Fibroblast of lung (primary cell): ENCODE measurements at regions not wholly inside any gene's neighbourhood (a gene's known extent, or its start where the extent isn't known, plus 50 kb on each side); places are given as distances from the start of the nearest gene placed in this dataset.
"Not testable (repeated sequence)": the region's sequence is repeated elsewhere in the genome, so short reads cannot be mapped to it uniquely, and the experiment has no call there.

Experiments
- DNase-seq, 2 donors: peaks; one replicate each; pipeline versions ENCODE4 v3.0.0 to v3.0.0-alpha.2; 2010; ENCODE audit warnings: low read depth in 2 of 2
- H2AFZ ChIP-seq: 2 replicates; pipeline ENCODE4 v1.5.1; 2012; ENCODE audit warnings: low read length, control low read depth, inconsistent platforms
- H3K27ac ChIP-seq: 2 replicates; pipeline ENCODE4 v1.5.1; 2011; ENCODE audit warnings: low read length, control low read depth; ENCODE audit not compliant: insufficient read depth
- H3K27me3 ChIP-seq: 2 replicates; pipeline ENCODE4 v1.5.1; 2011; ENCODE audit warnings: mild to moderate bottlenecking, low read length; ENCODE audit not compliant: control insufficient read depth, insufficient read depth
- H3K36me3 ChIP-seq: 2 replicates; pipeline ENCODE4 v1.5.1; 2011; ENCODE audit warnings: low read length; ENCODE audit not compliant: control insufficient read depth, insufficient read depth
- H3K4me1 ChIP-seq: 2 replicates; pipeline ENCODE4 v1.5.1; 2011; ENCODE audit warnings: low read length; ENCODE audit not compliant: control insufficient read depth, insufficient read depth; ENCODE audit errors: extremely low read depth
- H3K4me2 ChIP-seq: 2 replicates; pipeline ENCODE4 v1.5.1; 2011; ENCODE audit warnings: low read length, control low read depth; ENCODE audit not compliant: insufficient read depth; ENCODE audit errors: extremely low read depth
- H3K4me3 ChIP-seq, 4 experiments: fragments of 200-600 bp in 1 of 4; sonication (generic) in 1 of 4; replicated peaks in 1 of 4; 2 replicates each; pipeline ENCODE4 v1.5.1; 2011 to 2016; ENCODE audit warnings: low read length in 4 of 4, low read depth in 3 of 4, mild to moderate bottlenecking in 3 of 4, control low read depth in 2 of 4, inconsistent platforms in 1 of 4, mixed read lengths in 1 of 4; ENCODE audit not compliant: insufficient read depth in 1 of 4; ENCODE audit errors: control extremely low read depth in 1 of 4
- H3K79me2 ChIP-seq: 2 replicates; pipeline ENCODE4 v1.5.1; 2012; ENCODE audit warnings: mild to moderate bottlenecking, low read length, inconsistent platforms; ENCODE audit not compliant: control insufficient read depth, insufficient read depth
- H3K9ac ChIP-seq: 2 replicates; pipeline ENCODE4 v1.5.1; 2011; ENCODE audit warnings: mild to moderate bottlenecking, low read length, control low read depth; ENCODE audit not compliant: insufficient read depth
- H3K9me3 ChIP-seq: 2 replicates; pipeline ENCODE4 v1.5.1; 2012; ENCODE audit warnings: low read depth, low read length; ENCODE audit not compliant: control insufficient read depth, insufficient read depth
- H4K20me1 ChIP-seq: 2 replicates; pipeline ENCODE4 v1.5.1; 2011; ENCODE audit warnings: low read length; ENCODE audit not compliant: control insufficient read depth, insufficient read depth; ENCODE audit errors: extremely low read depth

DNA sequence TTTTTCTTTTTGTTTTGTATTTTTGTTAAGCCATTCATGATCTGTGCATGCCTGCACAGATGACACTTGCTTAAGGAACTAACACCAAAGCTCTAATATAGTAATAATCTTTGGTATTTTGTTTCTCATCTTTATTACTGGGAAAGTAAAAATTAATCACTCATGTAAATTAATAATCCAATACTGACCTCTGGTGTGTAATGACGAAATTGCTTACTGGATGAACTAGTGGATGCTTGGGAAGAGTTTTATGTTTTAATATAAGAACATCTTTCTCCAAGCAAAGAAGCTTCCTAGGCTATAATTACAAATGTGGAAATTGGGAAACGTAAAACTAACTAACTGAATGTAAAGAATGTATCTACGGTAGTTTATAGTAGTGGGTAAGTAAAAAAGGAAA lies 147.9 kb downstream of the POTEC start:
- not testable (repeated sequence) for H3K4me3 ChIP-seq, H3K36me3 ChIP-seq, H3K4me1 ChIP-seq, H3K9me3 ChIP-seq, H2AFZ ChIP-seq, H3K27me3 ChIP-seq, H3K9ac ChIP-seq, H3K79me2 ChIP-seq, H4K20me1 ChIP-seq, H3K4me2 ChIP-seq, H3K27ac ChIP-seq
- DNase-seq, result peak in 1 of 2 donors; percentile 1

DNA sequence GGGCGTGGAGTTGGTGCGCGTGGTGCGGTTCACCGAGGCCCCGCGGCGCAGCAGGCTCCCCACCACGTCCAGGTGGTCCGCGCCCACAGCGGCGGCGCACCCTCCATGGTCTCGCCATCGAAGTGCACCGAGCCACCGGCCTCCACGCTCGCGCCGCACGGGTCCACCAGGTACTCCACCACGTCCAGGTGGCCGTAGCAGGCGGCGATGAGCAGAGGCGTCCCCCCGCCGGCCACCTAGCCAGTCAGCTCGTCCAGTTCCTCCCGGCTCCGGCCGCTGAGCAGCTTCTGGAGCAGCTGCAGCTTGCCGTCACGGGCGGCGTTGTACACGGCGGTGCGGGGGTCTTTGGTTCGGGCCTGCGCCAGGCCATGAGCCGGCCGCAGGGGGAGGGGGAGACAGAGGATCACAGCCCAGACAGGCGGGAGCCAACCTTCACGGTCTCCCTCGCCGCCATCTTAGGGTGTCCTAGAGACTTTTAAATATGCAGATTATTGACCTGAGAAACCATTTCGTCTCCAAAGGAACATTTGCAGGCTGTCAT lies 149.8 kb downstream of the POTEC start:
- H4K20me1 ChIP-seq, H3K4me3 ChIP-seq: not testable (repeated sequence)

DNA sequence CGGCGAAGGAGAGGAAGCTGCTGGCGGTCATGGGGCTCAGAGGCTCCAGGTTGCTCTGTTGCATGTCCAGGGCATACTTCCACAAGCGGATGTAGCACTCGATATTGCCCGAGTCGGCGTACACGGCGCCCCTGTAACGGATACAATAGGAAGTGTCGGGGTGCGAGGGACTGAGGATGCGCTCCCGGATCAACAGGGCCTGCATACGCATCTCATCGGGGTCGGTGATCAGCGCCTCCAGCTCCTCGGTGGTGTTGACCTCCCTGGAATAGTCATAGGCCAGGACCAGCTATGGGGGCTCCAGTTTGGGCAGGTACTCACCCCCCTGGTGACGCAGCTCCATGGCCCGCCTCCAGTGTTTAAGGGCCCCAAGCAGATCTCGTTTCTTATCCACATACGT lies 150.8 kb downstream of the POTEC start:
- H3K9ac ChIP-seq, H3K4me2 ChIP-seq, H3K4me1 ChIP-seq, H3K4me3 ChIP-seq, H3K27ac ChIP-seq, DNase-seq, H3K9me3 ChIP-seq, H4K20me1 ChIP-seq, H3K79me2 ChIP-seq, H3K36me3 ChIP-seq, H2AFZ ChIP-seq, H3K27me3 ChIP-seq: not testable (repeated sequence)

More for the DNA sequence above, 149.8 kb downstream of the POTEC start:
- not testable (repeated sequence) for H3K27me3 ChIP-seq, DNase-seq, H3K4me2 ChIP-seq, H3K79me2 ChIP-seq, H3K36me3 ChIP-seq, H3K4me1 ChIP-seq, H3K9me3 ChIP-seq, H2AFZ ChIP-seq, H3K9ac ChIP-seq, H3K27ac ChIP-seq

DNA sequence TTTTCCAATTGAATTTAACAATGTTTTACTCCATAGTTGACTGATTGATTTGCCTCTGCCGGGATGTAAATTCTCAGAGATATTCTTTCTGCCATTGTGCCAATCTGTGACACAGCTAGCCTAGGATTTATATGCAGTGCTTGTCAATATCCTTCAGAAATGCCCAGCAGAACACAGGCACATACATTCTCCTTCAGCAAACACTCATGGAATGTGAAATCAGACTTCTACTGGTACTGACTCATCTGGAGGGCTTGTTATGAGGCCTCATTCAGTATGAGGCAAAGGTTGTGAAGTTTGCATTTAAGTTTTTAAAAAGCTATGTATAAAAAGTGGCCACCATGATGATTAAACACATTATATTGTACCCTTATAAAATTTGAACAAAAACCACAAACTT lies 158.4 kb downstream of the POTEC start:
- not testable (repeated sequence) for H2AFZ ChIP-seq, H3K9me3 ChIP-seq, H3K36me3 ChIP-seq, H3K27ac ChIP-seq, H3K79me2 ChIP-seq, H3K9ac ChIP-seq, H3K4me1 ChIP-seq, H3K4me3 ChIP-seq, H4K20me1 ChIP-seq, H3K27me3 ChIP-seq, H3K4me2 ChIP-seq, DNase-seq

DNA sequence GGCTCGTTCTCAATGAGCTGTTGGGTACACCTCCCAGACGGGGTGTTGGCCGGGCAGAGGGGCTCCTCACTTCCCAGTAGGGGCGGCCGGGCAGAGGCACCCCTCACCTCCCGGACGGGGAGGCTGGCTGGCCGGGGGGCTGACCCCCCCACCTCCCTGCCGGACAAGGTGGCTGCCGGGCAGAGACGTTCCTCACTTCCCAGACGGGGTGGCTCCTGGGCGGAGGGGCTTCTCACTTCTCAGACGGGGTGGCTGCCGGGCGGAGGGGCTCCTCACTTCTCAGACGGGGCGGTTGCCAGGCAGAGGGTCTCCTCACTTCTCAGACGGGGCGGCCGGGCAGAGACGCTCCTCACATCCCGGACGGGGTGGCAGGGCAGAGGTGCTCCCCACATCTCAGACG lies 160.7 kb downstream of the POTEC start:
- H2AFZ ChIP-seq, H3K9ac ChIP-seq, H3K79me2 ChIP-seq, H3K4me2 ChIP-seq, H4K20me1 ChIP-seq, H3K36me3 ChIP-seq, H3K9me3 ChIP-seq, H3K4me3 ChIP-seq, H3K27me3 ChIP-seq, DNase-seq, H3K4me1 ChIP-seq, H3K27ac ChIP-seq: not testable (repeated sequence)

DNA sequence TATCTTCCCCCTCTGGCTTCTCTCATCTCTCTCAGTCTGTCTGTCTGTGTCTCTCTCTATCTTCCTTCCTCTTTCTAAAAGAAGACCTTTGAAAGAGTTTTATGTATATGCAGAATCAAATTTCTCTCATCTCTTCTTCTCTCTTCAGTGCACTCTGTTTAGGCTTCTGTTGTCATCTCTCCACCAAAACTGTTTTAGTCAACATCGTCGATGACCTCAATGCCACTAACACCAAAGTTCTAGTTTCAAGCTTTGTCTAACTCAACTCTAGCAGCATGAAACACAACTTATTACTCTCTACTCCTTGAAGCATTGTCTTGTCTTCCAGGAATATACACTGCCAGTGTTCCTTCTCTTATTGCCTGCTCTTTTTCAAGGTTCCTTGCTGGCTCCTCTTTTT lies 163.9 kb downstream of the POTEC start:
- not testable (repeated sequence) for H2AFZ ChIP-seq, H3K4me3 ChIP-seq, H3K4me1 ChIP-seq, H3K27me3 ChIP-seq, H3K27ac ChIP-seq, H3K79me2 ChIP-seq, H3K9ac ChIP-seq, DNase-seq, H3K9me3 ChIP-seq, H3K4me2 ChIP-seq, H3K36me3 ChIP-seq, H4K20me1 ChIP-seq

DNA sequence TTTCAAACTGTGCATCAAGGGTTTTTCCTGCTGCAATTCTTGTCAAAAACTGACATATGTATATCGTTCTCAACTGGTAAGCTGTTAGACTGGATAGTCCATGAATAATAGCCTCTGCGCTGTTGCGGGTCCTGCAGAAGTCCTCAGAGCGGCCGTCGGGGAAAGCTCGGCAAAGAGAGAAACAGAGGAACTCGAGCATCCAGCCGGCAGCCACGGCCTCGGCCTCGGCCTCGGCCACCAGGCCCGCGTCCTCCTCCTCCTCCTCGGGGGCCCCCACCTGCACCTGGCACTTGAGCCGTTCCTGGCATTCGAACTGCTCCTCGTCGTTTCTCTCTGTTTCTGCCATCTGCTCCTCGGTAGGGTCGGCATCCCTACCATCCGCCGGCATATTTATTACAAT lies 165.0 kb downstream of the POTEC start:
- not testable (repeated sequence) for H3K36me3 ChIP-seq, H3K27ac ChIP-seq, H3K9me3 ChIP-seq, H3K9ac ChIP-seq, H3K27me3 ChIP-seq, H4K20me1 ChIP-seq, H3K79me2 ChIP-seq, DNase-seq, H3K4me1 ChIP-seq, H3K4me2 ChIP-seq, H3K4me3 ChIP-seq, H2AFZ ChIP-seq
